ENCODE measurements at regions not wholly inside any gene's neighbourhood (a gene's known extent, or its start where the extent isn't known, plus 50 kb on each side); places are given as distances from the start of the nearest gene placed in this dataset.
A peak's percentile ranks its signal among the peaks of the same experiment; 100 is the strongest.

DNA sequence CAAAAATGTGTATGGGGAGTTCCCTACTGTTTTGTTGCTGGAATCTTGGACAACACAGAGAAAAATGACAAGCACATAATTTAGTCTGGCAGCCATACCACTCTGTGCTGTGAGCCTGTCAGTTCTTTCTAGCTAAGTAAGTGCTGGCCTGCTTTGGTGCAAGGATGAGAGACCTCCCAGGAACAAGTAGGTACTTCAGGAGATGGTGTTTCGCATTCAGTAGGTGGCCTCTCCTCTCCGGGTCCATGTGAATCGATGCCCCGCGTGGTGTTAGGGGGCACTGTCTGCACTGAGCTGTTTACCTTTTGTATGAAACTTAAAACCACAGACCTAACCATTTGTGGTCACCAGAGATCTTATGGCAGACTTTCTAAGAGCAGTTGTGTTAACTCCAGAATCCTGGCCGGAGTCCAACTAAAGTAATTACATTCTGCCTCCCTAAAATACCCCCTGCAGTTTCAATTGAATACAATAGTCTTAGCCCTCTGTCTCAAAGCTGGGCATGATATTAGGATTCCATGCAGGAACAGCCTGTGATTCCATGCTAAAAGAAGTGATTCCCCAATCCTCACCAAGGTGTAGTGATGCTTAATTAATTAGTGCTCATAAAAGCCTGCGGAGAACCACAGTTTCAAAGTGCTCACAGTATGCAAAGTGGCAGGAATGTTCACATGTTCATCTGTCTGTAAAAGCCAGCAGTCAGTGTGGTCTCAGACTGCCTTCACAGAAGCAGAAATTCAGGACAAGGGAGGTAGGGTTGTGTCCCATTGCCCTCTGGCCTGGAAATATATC, 64.2 kb downstream of the LLPH start (continued):
- TF ChIP-seq CEBPB (IDR thresholded peaks at IDR 0.05; ENCODE audit: borderline replicate concordance in 1 of 2, low read depth in 2 of 2, low read length in 2 of 2) (no peak), SIX5 (IDR thresholded peaks at IDR 0.05; ENCODE audit: low read depth, low read length, severe bottlenecking) (no peak), STAT3 (IDR thresholded peaks at IDR 0.05; ENCODE audit: low read depth, low read length) (no peak), CBFB (IDR thresholded peaks at IDR 0.05; ENCODE audit: low read depth) (peak; percentile 84; the same call in 1 of the 2 replicates), NFXL1 (IDR thresholded peaks at IDR 0.05; ENCODE audit: borderline replicate concordance) (no peak), BACH1 (IDR thresholded peaks at IDR 0.05; ENCODE audit: borderline replicate concordance) (peak; percentile 21; the same call in 1 of the 2 replicates), MYC (IDR thresholded peaks at IDR 0.05; ENCODE audit: insufficient read depth, insufficient read length, insufficient replicate concordance, low read length, severe bottlenecking) (no peak), ASH2L (IDR thresholded peaks at IDR 0.05; ENCODE audit: borderline replicate concordance, low read depth) (no peak), PRDM15 (CRISPR knock-in tag; IDR thresholded peaks at IDR 0.05) (no peak), ZNF687 (IDR thresholded peaks at IDR 0.05) (no peak), NR2C2 (IDR thresholded peaks at IDR 0.05; ENCODE audit: borderline replicate concordance, control insufficient read depth, insufficient read length, low read depth) (no peak), EED (IDR thresholded peaks at IDR 0.05; ENCODE audit: low read depth) (peak; percentile 72), GATAD2B (conservative IDR thresholded peaks at IDR 0.05; ENCODE audit: low read depth) (peak; percentile 79), CBX5 (IDR thresholded peaks at IDR 0.05; ENCODE audit: low read depth) (0 out of 2 replicates have a peak, but pooled peaks have one; percentile 58), ZBTB33 (IDR thresholded peaks at IDR 0.05) (no peak), HCFC1 (IDR thresholded peaks at IDR 0.05; ENCODE audit: low read length) (no peak), RFX5 (IDR thresholded peaks at IDR 0.05; ENCODE audit: low read depth, low read length) (no peak), MXI1 (IDR thresholded peaks at IDR 0.05; ENCODE audit: low read depth, low read length) (no peak), NR2F1 (conservative IDR thresholded peaks at IDR 0.05) (peak; percentile 64)
- TF ChIP-seq, protein P1, sequence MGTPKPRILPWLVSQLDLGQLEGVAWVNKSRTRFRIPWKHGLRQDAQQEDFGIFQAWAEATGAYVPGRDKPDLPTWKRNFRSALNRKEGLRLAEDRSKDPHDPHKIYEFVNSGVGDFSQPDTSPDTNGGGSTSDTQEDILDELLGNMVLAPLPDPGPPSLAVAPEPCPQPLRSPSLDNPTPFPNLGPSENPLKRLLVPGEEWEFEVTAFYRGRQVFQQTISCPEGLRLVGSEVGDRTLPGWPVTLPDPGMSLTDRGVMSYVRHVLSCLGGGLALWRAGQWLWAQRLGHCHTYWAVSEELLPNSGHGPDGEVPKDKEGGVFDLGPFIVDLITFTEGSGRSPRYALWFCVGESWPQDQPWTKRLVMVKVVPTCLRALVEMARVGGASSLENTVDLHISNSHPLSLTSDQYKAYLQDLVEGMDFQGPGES (IDR thresholded peaks at IDR 0.05): no peak
